D721Med (cell line): ENCODE measurements at regions not wholly inside any gene's neighbourhood (a gene's known extent, or its start where the extent isn't known, plus 50 kb on each side); places are given as distances from the start of the nearest gene placed in this dataset.

Experiments used
- DNase-seq: peaks from one replicate; pipeline ENCODE4 v3.0.0; 2011; ENCODE audit warnings: low spot score; ENCODE audit not compliant: insufficient read length
- FAIRE-seq: peaks from 2 replicates; lab custom pipeline; 2011; peaks lifted over from hg19 to GRCh38; lab: Jason Lieb, UNC
- CTCF ChIP-seq: IDR thresholded peaks from 2 replicates; pipeline ENCODE4 v1.5.1; 2012; ENCODE audit warnings: mild to moderate bottlenecking, control low read depth; ENCODE audit not compliant: insufficient read depth; ENCODE audit errors: missing control alignments

GRCh38 chr21:24204641-24205040 is 1402.6 kb downstream of the MRPL39 start:
- FAIRE-seq (peak; percentile 71), DNase-seq (no peak)
- no peak for TF ChIP-seq CTCF

- TF ChIP-seq CTCF: no peak
- FAIRE-seq (no peak), DNase-seq (no peak)
These were observed 1407.2 kb downstream of the MRPL39 start for GRCh38 chr21:24200052-24200451.

GRCh38 chr21:24197923-24198322 is 1409.4 kb downstream of the MRPL39 start:
- TF ChIP-seq CTCF: no peak
- no peak for FAIRE-seq
- no peak for DNase-seq

GRCh38 chr21:24197132-24197643 is 1410.1 kb downstream of the MRPL39 start:
- FAIRE-seq: no peak
- no peak for DNase-seq
- TF ChIP-seq CTCF: no peak

- FAIRE-seq (no peak), DNase-seq (no peak)
- TF ChIP-seq CTCF: no peak
These were observed 1418.8 kb downstream of the MRPL39 start for GRCh38 chr21:24188506-24188905.

GRCh38 chr21:24183077-24183476 is 1424.2 kb downstream of the MRPL39 start:
- DNase-seq (no peak), FAIRE-seq (no peak)
- TF ChIP-seq CTCF: no peak

- TF ChIP-seq CTCF: no peak
- no peak for FAIRE-seq
- no peak for DNase-seq
These were observed 1428.2 kb downstream of the MRPL39 start for GRCh38 chr21:24179110-24179509.
